ENCODE measurements at regions not wholly inside any gene's neighbourhood (a gene's known extent, or its start where the extent isn't known, plus 50 kb on each side); places are given as distances from the start of the nearest gene placed in this dataset.

- FAIRE-seq = no peak
- H3K4me3 ChIP-seq (ENCODE audit: low read depth, low read length) = no peak overlapping the region
- H3K27me3 ChIP-seq (ENCODE audit: control insufficient read depth, insufficient read depth, low read length) = no peaks in the 10 kb centered on the region
- no peaks in the 10 kb centered on the region for H3K36me3 ChIP-seq (ENCODE audit: control insufficient read depth, insufficient read depth, low read length)
- TF ChIP-seq CTCF (IDR thresholded peaks at IDR 0.05; ENCODE audit: insufficient read depth, low read length, severe bottlenecking) = no peak
- DNase-seq (ENCODE audit: low read depth) = no peak
Measured at GRCh38 chr7:84387595-84387994, 193.0 kb upstream of the SEMA3A start.

DNA sequence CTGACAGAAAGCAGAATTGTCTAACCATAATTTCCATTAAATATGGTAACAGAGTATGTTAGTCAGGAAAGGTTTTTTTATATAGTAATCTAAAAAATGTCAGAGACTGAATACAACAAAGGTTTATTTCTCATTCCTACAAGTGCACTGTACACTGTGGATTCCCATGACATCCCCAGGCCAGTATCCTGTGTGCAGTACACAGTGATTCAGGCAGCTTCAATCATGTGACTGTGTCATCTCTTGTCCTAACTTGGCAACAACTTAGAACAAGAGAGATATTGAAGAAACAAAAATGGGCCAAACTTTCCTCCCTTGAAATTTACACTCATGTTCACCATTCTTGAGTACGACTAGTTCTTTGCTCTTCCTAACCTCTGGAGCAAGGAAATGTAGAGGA, 189.8 kb upstream of the SEMA3A start:
- no peak for TF ChIP-seq CTCF (IDR thresholded peaks at IDR 0.05; ENCODE audit: insufficient read depth, low read length, severe bottlenecking)
- no peaks in the 10 kb centered on the region for H3K27me3 ChIP-seq (ENCODE audit: control insufficient read depth, insufficient read depth, low read length)
- no peak for FAIRE-seq

GRCh38 chr7:84379446-84379845, 184.9 kb upstream of the SEMA3A start:
- H3K4me3 ChIP-seq (ENCODE audit: low read depth, low read length) = no peak overlapping the region
- no peak for TF ChIP-seq CTCF (IDR thresholded peaks at IDR 0.05; ENCODE audit: insufficient read depth, low read length, severe bottlenecking)
- FAIRE-seq (no peak), DNase-seq (ENCODE audit: low read depth) (no peak)
- no peaks in the 10 kb centered on the region for H3K36me3 ChIP-seq (ENCODE audit: control insufficient read depth, insufficient read depth, low read length)
- H3K27me3 ChIP-seq (ENCODE audit: control insufficient read depth, insufficient read depth, low read length) = no peaks in the 10 kb centered on the region

More for the DNA sequence above, 189.8 kb upstream of the SEMA3A start:
- Histone ChIP-seq H3K36me3 (ENCODE audit: control insufficient read depth, insufficient read depth, low read length) (no peaks in the 10 kb centered on the region), H3K4me3 (ENCODE audit: low read depth, low read length) (no peak overlapping the region)
- peak; percentile 42 for DNase-seq (ENCODE audit: low read depth)

GRCh38 chr7:84372712-84373111, 178.1 kb upstream of the SEMA3A start:
- Histone ChIP-seq H3K4me3 (ENCODE audit: low read depth, low read length) (no peak overlapping the region), H3K27me3 (ENCODE audit: control insufficient read depth, insufficient read depth, low read length) (no peaks in the 10 kb centered on the region), H3K36me3 (ENCODE audit: control insufficient read depth, insufficient read depth, low read length) (no peaks in the 10 kb centered on the region)
- no peak for TF ChIP-seq CTCF (IDR thresholded peaks at IDR 0.05; ENCODE audit: insufficient read depth, low read length, severe bottlenecking)
- DNase-seq (ENCODE audit: low read depth) = peak; percentile 35
- FAIRE-seq = no peak

DNA sequence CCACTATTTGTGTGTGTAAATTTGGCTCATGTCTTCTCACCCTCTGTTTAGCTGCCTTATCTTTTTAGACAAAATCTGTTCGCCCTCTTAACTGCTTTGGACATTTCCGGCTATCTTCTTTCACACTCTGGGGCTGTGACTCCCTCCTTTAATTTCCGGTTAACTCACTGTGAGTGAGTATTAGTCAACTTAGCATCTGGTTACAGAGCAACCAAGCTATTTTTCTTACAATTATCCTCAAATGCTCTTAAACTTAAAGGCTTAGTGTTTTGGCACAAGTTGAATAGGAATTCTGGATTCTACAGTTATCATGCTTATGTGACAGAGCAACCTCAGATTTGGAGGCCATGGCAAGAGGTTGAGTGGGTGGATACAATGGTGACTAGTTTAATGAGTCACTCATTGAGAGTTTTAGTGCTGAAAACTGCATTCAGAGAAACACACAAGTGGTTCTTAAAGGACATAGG, 177.6 kb upstream of the SEMA3A start:
- no peak for FAIRE-seq

More for the DNA sequence above, 177.6 kb upstream of the SEMA3A start:
- H3K27me3 ChIP-seq (ENCODE audit: control insufficient read depth, insufficient read depth, low read length) = no peaks in the 10 kb centered on the region
- TF ChIP-seq CTCF (IDR thresholded peaks at IDR 0.05; ENCODE audit: insufficient read depth, low read length, severe bottlenecking) = no peak
- peak; percentile 94 for DNase-seq (ENCODE audit: low read depth)
- no peak overlapping the region for H3K4me3 ChIP-seq (ENCODE audit: low read depth, low read length)
- H3K36me3 ChIP-seq (ENCODE audit: control insufficient read depth, insufficient read depth, low read length) = no peaks in the 10 kb centered on the region

Data from bronchial epithelial cell (primary cell).